ENCODE measurements at regions not wholly inside any gene's neighbourhood (a gene's known extent, or its start where the extent isn't known, plus 50 kb on each side); places are given as distances from the start of the nearest gene placed in this dataset.
"Not testable (repeated sequence)": the region's sequence is repeated elsewhere in the genome, so short reads cannot be mapped to it uniquely, and the experiment has no call there.

GRCh38 chr6:169868458-169868857, 117.0 kb downstream of the ERMARD start:
- peak; percentile 35 to 56 for DNase-seq

- DNase-seq, result no peak
Measured at GRCh38 chr6:169867751-169868191, 116.3 kb downstream of the ERMARD start.

DNA sequence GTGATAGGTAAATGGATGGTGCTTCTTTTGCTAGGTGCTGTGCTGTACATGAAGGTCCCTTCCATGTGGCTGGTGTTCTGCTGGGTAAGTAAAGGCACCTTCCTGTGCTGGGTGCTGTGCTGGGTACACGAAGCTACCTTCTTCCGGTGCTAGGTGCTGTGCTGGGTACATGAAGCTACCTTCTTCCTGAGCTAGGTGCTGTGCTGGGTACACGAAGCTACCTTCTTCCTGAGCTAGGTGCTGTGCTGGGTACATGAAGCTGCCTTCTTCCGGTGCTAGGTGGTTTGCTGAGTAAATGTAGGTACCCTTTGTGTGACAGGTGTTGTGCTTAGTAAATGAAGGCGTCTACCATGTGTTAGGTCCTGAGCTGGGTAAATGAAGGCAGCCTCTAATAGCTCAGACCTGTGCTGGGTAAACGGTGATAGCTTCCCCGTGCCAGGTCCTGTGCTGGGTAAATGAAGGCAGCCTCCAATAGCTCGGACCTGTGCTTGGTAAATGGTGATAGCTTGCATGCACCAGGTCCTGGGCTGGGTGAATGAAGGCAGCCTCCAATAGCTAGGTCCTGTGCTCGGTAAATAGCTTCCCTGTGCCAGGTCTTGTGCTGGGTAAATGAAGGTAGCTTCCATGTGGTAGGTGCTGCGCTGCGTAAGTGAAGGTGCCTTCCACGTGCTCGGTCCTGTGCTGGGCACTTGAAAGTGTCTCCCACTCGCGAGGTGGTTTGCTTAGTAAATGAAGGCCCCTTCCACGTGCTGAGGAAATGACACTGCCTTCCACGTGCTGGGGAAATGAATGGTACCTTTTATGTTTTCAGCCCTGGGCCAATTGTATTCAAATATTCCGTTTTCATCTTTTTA, 115.5 kb downstream of the ERMARD start:
- DNase-seq, result no peak

- no peak for DNase-seq
Measured at GRCh38 chr6:169866140-169866534, 114.7 kb downstream of the ERMARD start.

DNA sequence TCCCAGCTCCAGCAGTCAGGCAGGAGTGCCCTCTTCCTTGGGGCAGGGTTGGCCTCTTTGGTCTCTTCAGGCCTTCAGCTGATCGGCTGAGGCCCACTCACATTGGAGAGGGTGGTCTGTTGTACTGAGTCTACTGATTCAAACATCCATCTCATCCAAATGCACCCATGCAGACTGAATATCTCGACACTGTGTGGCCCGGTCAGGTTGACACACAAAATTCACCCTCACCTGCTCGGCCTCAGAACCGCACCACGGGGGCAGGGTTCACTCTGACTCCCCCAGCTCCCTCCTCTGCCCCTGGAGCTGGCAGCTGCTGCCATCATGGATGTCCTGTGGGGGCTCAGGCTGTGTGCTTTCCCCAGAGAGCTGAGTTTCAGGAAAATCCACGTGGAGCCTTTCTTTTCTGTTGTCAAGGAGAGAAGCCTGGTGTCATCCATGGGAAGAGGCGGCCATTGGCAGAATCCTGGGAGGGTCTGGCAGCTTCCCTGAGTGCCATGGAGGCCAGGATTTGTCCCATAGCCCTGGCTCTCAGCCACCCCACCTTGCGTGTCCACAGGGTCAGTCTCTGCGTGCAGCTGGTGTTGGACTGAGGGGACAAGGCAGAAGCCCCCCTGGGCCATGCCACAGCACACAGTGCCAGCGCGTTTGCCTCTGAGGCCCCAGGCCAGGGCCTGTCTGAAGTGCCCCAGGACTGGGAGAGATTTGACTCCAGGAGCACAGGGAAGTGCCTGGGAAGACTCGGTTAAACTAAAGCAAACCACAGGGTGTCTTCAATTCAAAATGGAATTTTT, 114.1 kb downstream of the ERMARD start:
- no peak for DNase-seq

DNA sequence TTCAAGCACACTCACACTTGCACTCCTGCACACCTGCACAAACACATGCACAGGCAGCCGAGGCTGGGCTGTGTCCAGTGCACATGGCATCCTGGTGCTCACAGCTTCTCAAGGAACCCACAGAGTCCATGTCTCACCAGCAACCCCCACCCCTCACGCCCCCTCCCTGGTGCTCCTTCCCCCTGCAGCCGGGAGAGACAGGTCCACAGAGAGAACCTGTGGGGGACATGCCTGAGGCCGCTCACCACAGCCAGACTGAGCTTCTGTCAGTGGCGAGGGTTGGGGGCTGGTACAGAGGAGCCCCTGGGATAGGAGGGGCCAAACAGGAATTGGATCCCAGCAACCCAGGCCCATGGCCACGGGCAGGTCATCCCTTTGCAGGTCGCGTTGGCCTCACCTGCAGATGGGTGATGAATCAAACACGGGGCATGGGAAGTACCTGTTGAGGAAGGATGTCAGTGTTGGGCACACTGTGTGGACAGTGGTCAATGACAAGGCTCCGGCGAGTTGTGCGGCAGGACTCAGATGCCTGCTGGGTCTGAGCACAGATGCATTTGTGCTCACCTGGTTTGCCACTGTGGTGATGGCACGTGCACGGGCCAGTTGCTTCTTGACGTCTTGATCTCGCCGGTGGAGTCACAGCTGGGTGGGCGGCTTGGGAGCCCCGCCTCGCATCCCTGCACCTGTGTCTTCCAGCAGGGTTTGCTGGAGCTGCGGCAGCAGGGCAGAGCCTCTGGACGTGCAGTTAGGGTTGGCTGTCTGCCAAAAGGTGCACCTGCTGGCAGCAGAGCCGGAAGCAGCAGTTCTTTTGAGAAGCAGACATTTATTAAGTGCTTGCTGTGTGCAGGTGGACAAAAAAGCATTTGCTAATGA, 113.0 kb downstream of the ERMARD start:
- DNase-seq, result no peak

DNA sequence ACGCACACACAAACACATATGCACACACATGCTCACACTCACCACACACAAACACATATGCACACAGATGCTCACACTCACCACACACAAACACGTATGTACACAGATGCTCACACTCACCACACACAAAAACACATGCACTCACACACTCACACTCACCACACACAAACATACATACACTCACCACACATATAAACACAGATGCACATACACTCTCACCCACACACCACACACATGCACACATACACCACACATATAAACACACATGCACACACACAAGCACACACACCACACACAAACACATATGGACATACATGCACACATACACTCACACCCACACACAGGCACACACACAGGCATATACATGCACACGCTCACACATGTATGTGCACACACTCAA, 112.3 kb downstream of the ERMARD start:
- DNase-seq, result no peak

DNA sequence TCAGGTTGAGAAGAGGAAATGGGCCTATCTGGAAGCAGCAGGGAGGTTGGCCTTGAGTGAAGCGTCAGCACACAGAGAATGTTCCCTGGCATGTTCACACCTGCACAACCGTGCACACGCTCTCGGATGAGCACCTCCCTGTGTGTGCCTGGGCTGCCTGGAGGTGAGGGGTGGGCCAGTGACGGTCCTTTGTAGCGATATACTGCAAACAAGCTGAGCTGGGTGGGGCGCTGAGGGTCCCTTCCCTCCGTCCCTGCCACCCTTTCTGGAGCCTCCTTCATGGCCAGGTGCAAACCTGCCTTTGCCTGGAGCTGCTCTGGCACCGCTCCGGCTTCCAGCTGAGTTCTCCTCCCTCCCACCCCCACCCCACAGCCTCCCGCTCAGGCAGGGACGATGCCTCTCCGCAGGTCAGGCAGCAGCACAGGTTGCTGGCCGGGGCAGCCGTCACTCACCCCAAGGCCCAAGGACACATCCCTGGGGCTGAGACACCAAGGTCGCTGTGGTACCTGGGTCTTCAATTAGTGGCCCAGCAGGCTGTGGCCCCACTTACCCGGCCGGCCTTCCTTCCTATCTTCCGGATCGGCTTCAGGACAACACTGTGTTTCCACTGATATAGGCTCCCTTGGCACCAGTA, 111.6 kb downstream of the ERMARD start:
- no peak for DNase-seq

- DNase-seq, result no peak
Measured at GRCh38 chr6:169862043-169862891, 110.8 kb downstream of the ERMARD start.

DNA sequence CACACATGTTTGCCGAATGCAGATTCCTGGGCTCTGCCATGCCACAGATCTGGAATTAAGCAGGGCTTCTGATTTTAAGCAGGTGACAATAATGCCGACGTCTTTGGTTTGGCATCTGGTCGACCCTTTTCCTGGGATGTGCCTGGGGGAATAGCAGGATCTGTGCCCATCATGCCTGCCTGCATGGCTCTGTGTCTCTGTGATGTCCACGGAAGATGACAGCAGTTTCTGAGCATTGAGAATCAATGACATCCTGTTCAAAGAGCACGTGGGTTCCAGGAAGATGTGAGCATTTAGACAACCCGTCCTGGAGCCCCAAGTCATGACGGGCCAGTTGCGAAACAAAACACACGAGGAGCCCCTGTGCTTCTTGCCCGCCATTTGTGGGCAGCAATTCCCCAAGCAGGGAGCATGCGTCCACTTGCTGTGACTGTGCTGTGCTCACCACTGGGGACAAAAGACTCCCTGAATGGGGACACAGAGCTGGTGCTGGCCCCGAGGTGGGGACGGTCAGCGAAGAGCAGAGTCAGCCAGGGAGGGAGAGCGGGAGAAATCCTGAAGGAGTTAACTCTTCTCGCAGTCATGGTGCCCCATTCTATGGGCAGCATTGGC, 110.1 kb downstream of the ERMARD start:
- DNase-seq, result no peak

DNA sequence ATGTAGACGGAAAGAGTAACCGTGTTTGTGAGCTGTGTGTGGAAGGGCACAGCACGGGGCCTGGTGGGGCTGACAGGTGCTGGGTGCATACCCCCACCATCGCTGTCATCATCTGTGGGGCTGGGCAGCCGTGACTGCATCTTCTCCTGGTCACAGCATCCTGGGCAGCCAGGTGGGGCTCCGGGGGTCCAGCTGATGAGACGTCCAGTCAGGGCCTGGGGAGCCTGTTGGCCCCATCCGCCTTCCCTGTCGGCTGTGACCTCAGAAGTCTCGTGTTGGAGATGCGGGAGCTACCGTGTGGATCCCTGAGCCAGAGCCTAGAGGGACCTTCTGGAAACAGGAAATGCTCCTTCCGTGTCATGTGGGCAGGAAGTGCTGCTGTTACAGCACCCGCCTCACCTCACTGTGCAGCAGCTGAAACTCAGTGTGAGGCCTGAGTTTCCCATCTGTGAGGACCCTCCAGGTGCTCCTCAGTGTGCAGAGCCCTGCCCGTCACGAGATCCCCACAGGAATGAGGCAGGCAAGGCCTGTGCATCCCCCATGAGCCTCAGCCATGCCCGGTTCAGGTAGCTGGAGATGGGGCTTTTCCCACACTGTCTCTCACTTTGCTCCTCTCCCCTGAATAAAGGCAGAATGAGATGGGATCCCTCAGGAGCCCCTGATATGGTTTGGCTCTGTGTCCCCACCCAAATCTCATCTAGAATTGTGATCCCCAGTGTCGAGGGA, 108.7 kb downstream of the ERMARD start:
- no peak for DNase-seq

GRCh38 chr6:169859401-169859977, 108.1 kb downstream of the ERMARD start:
- no peak for DNase-seq

GRCh38 chr6:169858935-169859351, 107.5 kb downstream of the ERMARD start:
- no peak for DNase-seq

- no peak for DNase-seq
Measured at GRCh38 chr6:169858293-169858934, 107.0 kb downstream of the ERMARD start.

GRCh38 chr6:169857343-169858292, 106.2 kb downstream of the ERMARD start:
- no peak for DNase-seq

DNA sequence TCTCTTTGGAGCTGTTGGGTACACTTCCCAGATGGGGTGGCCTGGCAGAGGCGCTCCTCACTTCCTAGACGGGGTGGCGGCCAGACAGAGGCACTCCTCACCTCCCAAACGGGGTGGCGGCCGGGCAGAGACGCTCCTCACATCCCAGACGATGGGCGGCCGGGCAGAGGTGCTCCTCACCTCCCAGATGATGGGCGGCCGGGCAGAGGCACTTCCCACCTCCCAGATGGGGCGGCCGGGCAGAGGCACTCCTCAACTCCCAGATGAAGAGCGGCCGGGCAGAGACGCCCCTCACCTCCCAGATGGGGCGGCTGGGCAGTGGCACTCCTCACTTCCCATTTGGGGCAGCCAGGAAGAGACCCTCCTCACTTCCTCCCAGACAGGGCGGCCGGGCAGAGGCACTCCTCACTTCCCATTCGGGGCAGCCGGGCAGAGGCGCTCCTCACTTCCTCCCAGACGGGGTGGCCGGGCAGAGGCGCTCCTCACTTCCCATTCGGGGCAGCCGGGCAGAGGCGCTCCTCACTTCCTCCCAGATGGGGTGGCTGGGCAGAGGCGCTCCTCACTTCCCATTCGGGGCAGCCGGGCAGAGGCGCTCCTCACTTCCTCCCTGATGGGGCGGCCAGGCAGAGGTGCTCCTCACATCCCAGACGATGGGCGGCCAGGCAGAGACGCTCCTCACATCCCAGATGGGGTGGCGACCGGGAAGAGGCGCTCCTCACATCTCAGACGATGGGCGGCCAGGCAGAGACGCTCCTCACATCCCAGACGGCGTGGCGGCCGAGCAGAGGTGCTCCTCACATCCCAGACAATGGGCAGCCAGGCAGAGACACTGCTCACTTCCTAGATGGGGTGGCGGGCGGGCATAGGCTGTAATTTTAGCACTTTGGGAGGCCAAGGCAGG, 105.3 kb downstream of the ERMARD start:
- not testable (repeated sequence) for DNase-seq

DNA sequence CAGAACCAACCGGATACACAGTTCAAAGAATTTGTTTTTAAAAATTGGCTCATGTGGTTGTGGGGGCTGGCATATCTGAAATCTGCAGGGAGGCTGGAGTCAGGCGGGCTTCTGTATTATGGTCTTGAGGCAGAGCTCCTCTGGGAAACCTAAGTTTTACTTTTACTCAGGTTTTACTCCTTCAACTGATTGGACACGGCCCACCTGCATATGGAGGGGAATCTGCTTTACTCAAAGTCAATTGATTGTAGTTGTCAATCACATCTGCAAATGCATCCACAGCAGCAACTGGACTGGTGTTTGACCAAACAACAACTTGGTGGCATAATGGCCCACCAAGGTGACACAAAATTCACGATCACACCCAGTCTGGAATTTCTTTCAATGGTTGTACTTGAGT, 103.4 kb downstream of the ERMARD start:
- no peak for DNase-seq
